ENCODE measurements at regions not wholly inside any gene's neighbourhood (a gene's known extent, or its start where the extent isn't known, plus 50 kb on each side); places are given as distances from the start of the nearest gene placed in this dataset.
"Not testable (repeated sequence)": the region's sequence is repeated elsewhere in the genome, so short reads cannot be mapped to it uniquely, and the experiment has no call there.

DNA sequence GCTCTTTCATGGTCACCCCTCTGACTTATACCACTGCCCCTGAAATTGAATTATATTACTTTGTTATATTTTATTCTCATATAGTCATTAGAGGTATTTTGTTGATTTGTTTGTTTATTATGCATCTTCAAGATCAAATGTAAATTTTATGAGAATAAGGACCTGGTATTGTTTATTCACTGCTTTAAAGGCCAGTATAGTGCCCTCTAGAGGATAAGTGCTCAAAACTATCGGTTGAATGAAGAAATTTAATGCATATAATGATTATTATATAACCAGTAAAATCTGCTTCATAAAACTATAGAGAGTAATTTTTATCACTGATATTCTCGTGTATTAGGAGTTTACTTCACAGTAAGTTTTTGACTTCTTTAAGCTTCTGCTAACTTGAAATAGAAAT, 1401.9 kb downstream of the SLITRK1 start:
- DNase-seq, result no peak

DNA sequence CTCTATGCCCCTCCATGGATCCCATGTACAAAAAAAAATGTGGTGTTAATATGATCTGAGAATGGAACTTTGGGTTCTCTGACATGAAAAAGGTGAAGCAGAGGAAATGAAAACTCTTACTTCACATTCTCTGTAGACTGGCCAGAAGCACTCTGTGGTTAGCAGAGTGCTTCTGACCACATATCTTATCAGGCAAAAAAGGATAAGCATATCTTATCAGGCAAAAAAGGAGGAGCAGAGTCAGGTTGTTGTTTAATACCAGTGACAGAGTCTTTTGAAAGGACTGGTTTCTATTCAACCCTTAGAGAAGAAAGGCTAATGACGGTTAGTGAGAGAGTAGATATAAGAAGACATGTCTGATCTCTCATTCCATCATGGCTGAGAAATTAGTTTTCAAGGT, 1404.8 kb downstream of the SLITRK1 start:
- no peak for DNase-seq

DNA sequence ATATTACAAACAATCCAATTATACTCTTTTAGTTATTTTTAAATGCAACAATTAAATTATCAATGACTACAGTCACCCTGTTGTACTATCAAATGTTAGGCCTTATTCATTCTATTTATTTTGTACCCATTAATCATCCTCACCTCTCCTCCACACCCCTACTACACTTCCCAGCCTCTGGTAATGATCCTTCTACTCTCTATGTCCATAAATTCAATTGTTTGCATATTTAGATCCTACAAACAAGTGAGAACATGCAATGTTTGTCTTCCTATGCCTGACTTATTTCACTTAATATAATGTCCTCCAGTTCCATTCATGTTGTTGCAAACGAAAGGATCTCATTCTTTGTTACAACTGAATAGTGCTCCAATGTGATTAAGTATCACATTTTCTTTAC, 1414.6 kb downstream of the SLITRK1 start:
- DNase-seq, result no peak

DNA sequence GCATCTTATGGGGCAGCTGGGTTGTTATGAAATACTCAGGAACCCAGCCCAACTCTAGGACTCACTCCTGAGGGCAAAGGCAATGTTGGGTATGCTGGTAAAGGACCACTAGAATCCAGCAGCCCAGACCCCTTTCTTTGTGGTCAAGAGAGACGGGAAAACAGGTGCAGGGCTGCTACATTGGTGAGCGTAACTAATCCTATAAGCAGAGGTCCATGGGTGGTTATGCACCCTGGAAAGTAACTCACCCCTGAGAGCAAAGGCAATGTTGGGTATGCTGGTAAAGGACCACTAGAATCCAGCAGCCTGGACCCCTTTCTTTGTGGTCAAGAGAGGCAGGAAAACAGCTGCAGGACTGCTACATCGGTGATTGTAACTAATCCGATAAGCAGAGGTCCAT, 1422.7 kb downstream of the SLITRK1 start:
- not testable (repeated sequence) for DNase-seq

DNA sequence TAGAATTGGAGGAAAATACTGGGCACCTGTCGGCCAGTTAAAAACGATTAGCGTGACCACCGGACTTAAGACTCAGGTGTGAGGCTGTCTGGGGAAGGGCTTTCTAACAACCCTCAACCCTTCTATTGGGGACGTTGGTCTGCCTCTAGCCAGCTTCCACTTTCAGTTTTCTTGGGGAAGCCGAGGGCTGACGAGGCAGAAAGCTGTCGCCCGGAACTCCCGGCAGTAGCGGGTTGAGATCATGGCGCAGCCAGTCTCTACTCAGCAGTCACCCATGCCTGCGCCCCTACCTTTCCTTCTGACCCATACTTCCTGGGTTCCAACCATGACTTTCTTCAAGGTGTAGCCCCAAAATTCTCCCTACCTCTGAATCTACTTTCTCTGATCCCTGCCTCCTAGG, 1424.1 kb downstream of the SLITRK1 start:
- no peak for DNase-seq

DNA sequence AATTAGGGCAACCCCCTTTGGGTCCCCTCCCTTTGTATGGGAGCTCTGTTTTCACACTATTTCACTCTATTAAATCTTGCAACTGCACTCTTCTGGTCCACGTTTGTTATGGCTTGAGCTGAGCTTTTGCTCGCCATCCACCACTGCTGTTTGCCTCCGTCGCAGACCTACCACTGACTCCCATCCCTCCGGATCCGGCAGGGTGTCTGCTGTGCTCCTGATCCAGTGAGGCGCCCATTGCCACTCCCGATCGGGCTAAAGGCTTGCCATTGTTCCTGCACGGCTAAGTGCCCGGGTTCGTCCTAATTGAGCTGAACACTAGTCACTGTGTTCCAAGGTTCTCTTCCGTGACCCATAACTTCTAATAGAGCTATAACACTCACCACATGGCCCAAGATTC, 1424.7 kb downstream of the SLITRK1 start:
- not testable (repeated sequence) for DNase-seq

DNA sequence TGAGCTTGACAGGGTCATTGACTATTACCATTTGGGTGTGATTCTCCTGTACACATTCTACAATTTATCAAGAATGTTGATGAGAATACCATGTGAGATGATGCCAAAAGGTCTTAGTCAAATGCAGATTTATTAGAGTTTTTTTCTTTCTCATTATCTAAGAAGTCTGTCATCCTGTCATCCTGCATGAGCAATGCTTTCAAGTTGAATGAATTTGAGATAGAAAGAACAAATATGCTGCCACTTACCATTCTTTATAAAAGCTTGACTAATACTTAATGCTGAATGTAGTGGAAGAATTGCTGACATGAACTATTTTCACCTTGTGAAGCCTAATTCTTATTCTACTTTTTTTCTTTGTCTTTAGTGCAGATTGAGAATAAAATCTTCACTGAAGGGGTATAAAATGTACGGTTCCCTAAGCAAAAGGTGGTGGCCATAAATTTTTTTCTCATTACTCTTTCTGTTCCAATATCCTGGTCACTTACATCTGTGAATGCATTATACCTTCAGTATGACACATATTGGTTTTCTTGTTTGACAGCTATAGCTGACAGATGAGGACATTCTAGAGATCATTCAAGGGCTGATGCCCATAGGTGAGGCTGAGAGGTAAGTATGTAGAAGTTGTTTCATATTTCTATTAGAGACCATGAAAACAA, 1434.7 kb downstream of the SLITRK1 start:
- no peak for DNase-seq

DNA sequence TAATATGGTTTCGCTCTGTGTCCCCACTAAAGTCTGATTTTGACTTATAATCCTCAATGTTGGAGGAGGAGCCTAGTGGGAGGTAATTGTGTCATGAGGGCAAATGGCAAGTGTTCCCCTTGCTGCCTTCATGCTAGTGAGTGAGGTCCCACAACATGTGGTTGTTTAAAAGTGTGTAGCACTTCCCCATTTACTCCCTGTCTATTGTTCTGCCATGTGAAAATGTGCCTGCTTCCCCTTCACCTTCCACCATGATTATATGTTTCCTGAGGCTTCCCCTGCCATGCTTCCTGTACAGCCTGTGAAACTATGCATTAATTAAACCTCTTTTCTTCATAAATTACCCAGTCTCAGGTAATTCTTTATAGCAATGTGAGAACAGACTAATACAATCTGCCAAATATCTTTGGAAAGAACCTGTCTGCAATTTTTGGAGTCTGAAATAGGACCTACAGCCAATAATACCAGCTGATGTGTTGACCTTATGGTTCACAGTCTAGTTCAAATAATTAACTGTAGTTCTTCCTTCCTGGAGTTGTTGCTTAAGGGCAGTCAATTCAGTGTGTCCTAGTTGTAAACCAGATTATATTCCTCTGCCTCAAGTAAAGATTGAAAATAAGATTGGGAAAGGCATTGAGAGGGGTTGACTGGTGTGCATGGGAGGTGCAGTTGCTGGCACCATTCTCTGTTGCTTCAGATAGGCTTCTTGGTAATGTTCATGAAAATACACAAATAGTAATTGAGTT, 1442.9 kb downstream of the SLITRK1 start:
- no peak for DNase-seq

DNA sequence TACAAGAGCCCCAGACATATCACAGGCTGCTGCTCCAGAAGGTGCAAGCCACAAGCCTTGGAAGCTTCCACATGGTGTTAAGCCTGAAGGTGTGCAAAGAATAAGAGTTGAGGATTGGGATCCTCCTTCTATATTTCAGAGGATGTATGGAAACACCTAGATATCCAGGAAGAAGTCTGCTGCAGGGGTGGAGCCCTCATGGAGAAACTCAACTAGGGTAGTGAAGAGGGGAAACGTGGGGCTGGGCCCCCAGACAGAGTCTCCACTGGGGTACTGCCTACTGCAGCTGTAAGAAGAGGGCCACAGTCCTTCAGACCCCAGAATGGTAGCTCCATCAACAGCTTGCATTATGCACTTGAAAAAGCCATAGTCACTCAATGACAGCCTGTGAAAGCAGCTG, 1444.0 kb downstream of the SLITRK1 start:
- no peak for DNase-seq

DNA sequence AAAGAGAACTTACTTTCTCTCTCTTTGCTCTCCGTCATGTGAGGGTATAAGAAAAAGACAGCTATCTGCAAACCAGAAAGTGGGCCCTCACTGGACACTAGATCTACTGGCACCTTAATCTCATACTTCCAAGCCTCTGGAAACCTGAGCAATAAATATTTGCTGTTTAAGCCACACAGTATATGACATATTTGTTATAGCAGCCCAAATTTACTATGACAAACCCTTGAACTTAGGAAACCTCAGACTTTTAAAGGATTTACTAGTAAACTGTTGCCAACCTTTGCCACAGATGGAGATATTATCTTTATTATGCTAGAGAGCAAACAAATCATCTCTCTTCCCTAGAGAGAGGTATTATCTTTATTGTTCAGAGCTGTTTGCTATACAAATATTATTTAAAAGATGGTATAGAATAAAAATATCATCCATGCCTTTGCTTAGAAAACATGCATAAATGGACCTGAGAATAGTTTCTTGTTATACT, 1446.1 kb downstream of the SLITRK1 start:
- no peak for DNase-seq

DNA sequence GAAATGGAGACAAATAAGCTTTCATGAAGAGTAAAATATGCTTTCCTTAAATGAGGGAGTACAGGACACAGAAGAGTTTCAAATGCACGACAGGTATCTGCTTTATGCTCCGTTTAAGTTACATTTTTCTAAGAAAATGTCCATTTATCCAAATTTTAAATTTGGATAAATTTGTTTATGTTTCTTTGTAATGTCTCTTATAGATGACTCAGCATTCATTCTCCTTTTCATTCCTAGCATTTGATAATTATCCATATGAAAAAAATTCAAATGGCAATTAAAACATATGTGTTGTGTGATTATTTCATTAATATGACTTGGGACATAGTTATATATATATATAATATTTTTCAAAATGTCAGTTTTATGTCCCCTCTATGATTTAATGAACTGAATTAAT, 1449.3 kb downstream of the SLITRK1 start:
- no peak for DNase-seq

DNA sequence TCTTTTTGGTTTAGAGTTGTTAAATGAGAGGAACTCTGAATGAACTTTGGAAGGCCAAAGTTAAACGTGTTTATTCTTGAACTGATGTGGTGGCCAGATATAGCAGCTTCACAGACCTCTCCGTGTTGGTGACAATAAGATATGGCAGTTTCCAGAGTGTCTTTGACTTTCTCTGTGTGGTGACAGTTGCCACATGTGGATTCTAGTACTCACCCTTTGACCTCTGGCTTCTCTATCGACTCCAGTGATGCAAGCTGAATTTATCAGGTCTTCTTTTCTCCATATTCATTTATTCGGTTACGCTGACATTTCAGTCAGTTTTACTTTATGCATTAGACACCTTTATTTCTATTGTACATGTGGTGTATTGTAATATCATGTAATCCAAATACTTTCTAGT, 1469.5 kb downstream of the SLITRK1 start:
- no peak for DNase-seq

DNA sequence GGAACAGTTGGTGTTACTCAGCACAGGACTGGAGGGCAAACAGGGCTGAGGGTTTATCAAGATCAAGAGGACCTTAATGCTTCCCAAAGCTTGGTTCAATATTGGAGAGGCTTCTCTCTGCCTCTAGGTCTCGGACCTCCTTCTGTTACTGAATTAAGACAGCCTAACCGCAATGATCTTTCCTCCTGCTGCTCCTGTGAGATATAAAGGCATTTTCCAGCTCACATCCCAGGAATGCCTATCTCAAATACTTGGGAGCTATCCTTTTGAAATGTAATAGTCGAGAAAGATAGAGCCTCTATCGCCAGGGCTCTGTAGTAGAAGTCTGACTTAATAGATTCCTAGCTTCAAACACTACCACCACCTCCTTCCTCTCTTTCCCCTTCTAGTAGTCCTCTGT, 1475.0 kb downstream of the SLITRK1 start:
- DNase-seq, result no peak

DNA sequence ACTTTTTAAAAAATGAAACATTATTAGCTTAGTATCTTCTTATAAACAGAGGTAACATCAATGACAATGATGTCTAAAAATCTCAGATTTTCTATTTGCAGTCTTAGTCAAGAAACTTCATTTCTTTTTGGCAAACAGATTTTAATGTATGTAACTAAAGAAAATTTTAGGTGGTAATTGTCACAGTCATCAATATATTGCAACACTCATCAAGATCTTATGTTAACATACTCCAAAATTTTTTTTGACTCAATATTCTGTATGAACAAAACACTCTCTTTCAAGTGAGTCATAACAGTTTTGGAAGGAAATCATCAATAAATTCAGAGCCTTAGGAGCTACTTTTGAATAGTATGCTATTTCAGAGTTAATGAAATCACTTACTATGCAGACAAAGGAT, 1507.6 kb downstream of the SLITRK1 start:
- DNase-seq, result no peak

DNA sequence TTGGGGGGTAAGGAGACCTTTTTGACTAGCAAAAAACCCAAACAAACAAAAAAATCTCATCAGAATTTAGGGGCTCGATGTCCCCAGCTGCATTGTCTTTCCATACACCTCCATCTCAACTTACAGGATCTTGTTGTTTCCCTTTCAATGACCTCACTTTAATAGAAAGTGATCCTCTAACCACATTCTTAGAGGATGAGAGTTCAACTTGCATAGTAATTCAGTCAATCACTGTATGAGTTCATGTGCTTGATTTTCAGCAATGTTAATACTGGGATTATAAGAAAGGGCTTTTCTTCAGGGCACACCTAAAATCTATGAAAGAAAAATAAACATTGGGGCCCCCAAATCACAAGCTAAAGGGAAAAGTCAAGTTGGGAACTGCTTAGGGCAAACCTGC, 1512.0 kb downstream of the SLITRK1 start:
- no peak for DNase-seq

DNA sequence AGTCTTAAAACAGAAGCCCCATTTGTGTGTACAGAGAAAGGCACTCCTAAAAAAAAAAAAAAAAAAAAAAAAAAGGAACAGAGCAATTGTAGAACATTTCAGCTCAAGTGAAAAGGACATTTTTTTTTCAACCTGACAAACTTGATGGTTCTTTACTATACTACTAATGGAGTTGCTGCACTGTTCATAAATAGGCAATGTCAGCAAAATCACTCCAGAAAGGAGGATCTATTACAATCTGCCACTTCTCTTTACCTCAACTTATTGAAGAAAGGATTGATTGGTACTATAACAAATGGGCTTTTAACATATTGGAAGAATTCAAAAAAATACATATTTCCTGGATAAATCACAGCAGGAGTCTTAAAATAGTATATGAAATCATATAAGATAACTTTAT, 1517.7 kb downstream of the SLITRK1 start:
- DNase-seq, result no peak

DNA sequence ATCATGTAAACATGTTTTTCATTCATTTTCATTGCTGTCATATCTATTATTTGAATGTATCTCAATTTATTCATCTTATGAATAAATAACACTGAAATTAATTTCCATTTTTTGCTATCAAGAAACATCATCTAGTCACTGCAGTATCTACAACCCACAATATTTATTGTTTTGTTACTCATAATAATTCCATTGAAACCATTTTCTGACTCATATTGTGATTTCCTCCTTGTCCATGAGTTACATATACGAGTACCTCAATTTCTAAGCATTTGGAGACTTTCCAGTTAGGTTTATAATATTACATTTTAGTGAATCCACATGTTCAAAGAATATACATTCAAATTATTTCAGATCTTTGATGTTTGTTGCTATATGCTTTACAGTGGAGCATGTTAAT, 1524.0 kb downstream of the SLITRK1 start:
- no peak for DNase-seq

DNA sequence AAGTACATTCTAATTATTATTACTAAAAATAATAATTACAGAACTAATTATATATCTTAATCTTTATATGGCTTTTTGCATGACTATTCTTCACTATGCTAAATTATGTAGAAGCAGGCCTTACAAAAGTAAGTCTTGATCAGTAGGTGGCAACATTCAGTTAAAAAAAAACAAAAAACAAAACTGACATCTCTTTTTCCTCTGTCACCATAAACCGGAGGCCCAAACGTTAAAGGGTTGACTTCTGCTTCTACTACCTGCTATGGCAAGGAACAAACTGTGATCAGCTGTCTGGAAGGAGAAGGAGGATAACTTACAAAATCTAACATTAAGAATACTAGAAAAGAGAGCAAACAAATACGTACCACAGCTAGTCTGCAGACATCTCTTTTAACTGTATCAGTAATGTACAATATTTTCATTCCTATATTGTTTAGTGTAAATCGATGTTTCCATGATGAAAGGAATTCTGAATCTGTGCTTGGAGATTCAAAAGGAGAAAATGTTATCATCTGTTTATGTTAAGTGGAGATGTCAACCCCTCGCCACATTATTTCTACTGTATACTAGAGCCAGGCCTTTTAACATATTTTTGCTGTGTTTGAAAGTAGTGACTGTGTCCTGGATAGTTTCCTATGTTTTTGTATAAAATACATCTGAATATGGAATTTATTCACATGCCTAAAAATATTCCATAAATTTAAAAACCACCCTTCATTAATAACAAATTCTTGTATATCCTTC, 1525.4 kb downstream of the SLITRK1 start:
- DNase-seq, result no peak

DNA sequence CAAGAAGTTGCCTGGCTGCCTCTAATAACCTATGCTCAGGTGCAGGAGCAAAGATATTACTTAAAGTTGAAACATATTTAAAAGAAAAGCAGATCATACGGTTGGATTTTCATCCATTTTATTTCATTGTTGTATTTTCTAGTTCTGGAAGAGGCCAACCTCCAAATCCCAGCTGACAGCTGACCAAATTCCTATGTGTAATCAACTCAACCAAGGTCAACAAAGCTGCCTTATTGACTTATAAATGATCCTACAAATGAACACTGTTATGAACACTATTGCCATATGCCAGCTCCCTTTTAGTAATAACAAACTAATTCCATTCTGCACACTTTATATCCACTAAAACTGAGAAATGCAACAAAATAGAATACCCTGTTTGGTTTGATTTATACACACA, 1537.4 kb downstream of the SLITRK1 start:
- no peak for DNase-seq

DNA sequence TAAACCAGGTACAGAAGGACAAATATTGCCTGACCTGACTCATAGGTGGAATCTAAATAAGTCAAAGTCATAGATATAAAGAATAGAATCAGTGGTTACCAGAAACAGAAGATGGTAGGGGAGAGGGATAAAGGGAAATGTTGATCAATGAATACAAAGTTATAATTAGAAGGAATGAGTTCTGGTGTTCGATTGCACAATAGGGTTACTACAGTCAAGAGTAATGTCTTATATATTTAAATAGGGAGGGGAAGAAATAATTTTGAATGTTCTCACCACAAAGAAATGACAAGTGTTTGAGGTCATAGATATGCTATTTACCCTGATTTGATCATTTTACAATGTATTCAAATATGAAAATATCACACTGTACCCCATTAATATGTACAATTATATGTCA, 1541.2 kb downstream of the SLITRK1 start:
- no peak for DNase-seq

DNA sequence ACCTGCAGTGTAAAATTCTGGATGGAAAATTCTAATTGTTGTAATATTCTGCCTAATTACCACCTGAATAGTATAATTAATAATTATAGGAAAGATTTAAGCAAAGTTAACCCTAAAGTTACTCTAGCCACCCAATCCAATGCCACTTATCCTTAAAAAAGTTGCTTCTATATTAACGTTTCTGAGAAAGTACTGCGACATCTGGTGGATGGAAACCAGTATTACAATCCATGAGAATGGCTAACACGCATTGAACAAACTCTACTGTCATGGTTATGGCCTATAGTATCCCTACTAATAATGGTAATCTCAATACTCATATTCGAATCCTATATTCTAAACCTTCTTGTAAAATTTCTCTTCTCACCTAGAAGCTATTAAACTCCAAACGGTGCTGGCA, 1551.8 kb downstream of the SLITRK1 start:
- no peak for DNase-seq

DNA sequence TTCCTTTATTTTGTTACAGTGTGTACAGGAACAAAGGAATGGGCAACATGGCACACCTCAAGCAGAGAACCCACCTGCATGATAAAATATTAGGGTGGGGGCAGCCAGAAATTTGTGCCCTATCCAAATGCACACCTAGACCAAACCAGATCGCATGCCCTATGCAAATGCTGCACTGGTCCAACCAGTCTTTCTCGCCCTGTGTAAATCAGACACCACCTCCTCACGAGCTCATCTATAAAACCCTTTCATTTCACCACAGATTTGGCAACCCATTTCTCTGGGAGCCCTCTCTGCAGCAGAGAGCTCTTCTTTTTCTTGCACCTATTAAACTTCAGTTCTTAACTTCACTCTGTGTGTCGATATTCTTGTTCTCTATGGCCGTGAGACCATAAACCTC, 1559.2 kb downstream of the SLITRK1 start:
- no peak for DNase-seq

DNA sequence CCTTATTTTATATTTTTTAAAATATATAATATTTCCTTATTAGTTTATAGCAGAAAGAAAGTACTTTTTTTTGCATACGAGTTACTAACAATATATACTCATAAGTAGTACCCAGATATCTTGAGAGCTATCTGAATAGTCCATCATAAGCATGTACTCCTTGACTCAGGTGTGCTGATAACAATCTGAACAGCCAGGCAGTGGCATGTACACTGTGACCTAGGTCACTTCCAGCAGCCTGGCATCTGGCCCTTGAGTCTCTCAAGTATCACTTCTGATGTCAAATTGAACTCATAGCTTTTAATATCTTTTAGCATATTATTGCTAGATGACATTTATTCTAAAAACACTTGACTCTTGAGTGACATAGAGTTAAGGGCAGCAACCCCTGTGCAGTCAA, 1576.7 kb downstream of the SLITRK1 start:
- no peak for DNase-seq

DNA sequence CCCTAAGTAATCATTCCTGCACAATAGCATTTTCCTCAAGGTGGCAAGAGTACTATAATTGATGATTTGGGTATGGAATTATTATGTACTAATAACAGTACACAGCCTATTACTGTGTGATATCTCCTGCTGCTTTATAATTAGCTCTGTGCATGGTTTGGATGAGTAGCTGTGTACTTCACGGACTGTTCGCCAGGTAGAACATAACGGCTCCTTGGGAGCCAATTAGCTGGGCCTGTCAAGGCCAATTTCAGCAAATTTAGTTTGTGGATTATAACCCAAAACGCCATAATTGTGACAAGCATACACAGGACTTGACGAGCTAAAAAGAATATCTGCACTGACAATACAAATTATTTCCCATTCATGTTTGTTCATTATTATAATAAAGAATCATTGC, 1584.2 kb downstream of the SLITRK1 start:
- no peak for DNase-seq

All from activated naive CD4-positive, alpha-beta T cell treated with anti-CD3 and anti-CD28 coated beads, Interleukin-2, amount 50 U/mL, for 16 hours (primary cell).